Activated naive CD8-positive, alpha-beta T cell treated with anti-CD3 and anti-CD28 coated beads, Interleukin-2, amount 50 U/mL, for 24 hours (primary cell): ENCODE measurements at regions not wholly inside any gene's neighbourhood (a gene's known extent, or its start where the extent isn't known, plus 50 kb on each side); places are given as distances from the start of the nearest gene placed in this dataset.

ENCODE experiments used
- ATAC-seq: fragments of 150-1000 bp; cut with Tn5 transposase; one replicate; pipeline ENCODE4 v1.10.0; 2021
- DNase-seq: peaks from one replicate; pipeline ENCODE4 v3.0.0; 2021
- H3K27ac Mint-ChIP-seq: one replicate; pipeline ENCODE4 v1.8.0; 2021; ENCODE audit warnings: mild to moderate bottlenecking, mixed read lengths
- H3K27me3 Mint-ChIP-seq: one replicate; pipeline ENCODE4 v1.8.0; 2021; ENCODE audit warnings: mixed read lengths
- H3K36me3 Mint-ChIP-seq: one replicate; pipeline ENCODE4 v1.8.0; 2021; ENCODE audit warnings: low read depth, mixed read lengths
- H3K4me1 Mint-ChIP-seq: one replicate; pipeline ENCODE4 v1.8.0; 2021; ENCODE audit warnings: mixed read lengths
- H3K4me3 Mint-ChIP-seq: one replicate; pipeline ENCODE4 v1.8.0; 2021; ENCODE audit warnings: mild to moderate bottlenecking, moderate library complexity, mixed read lengths
- H3K9me3 Mint-ChIP-seq: one replicate; pipeline ENCODE4 v1.8.0; 2021; ENCODE audit warnings: mixed read lengths

GRCh38 chr3:61443886-61444285 lies 117.5 kb upstream of the PTPRG start:
- Mint-ChIP-seq H3K36me3 (no peaks in the 10 kb centered on the region), H3K4me3 (no peak overlapping the region), H3K9me3 (no peaks in the 10 kb centered on the region), H3K27me3 (peaks cover 2% of the 10 kb centered on the region), H3K4me1 (no peaks in the 10 kb centered on the region), H3K27ac (no peak overlapping the region)
- DNase-seq (no peak), ATAC-seq (no peak)

- DNase-seq (no peak), ATAC-seq (no peak)
- Mint-ChIP-seq H3K36me3 (no peaks in the 10 kb centered on the region), H3K27me3 (peaks cover 2% of the 10 kb centered on the region), H3K9me3 (no peaks in the 10 kb centered on the region), H3K27ac (no peak overlapping the region), H3K4me1 (no peaks in the 10 kb centered on the region), H3K4me3 (no peak overlapping the region)
Observed at GRCh38 chr3:61444782-61445181, 116.6 kb upstream of the PTPRG start.

GRCh38 chr3:61445924-61446323 lies 115.4 kb upstream of the PTPRG start:
- no peaks in the 10 kb centered on the region for H3K36me3 Mint-ChIP-seq
- no peaks in the 10 kb centered on the region for H3K9me3 Mint-ChIP-seq
- H3K4me1 Mint-ChIP-seq: no peaks in the 10 kb centered on the region
- DNase-seq (no peak), ATAC-seq (no peak)
- no peak overlapping the region for H3K27ac Mint-ChIP-seq
- no peak overlapping the region for H3K4me3 Mint-ChIP-seq
- peaks cover 2% of the 10 kb centered on the region for H3K27me3 Mint-ChIP-seq

- Mint-ChIP-seq H3K4me3 (no peak overlapping the region), H3K27me3 (peaks cover under 1% of the 10 kb centered on the region), H3K4me1 (no peaks in the 10 kb centered on the region), H3K9me3 (no peaks in the 10 kb centered on the region), H3K36me3 (no peaks in the 10 kb centered on the region), H3K27ac (no peak overlapping the region)
- no peak for DNase-seq
- no peak for ATAC-seq
Observed at GRCh38 chr3:61446341-61446740, 115.0 kb upstream of the PTPRG start.

GRCh38 chr3:61448378-61448777 lies 113.0 kb upstream of the PTPRG start:
- Mint-ChIP-seq H3K4me3 (no peak overlapping the region), H3K27ac (no peak overlapping the region), H3K27me3 (no peaks in the 10 kb centered on the region), H3K9me3 (no peaks in the 10 kb centered on the region), H3K4me1 (no peaks in the 10 kb centered on the region), H3K36me3 (no peaks in the 10 kb centered on the region)
- DNase-seq: no peak
- ATAC-seq: no peak

- no peaks in the 10 kb centered on the region for H3K9me3 Mint-ChIP-seq
- no peaks in the 10 kb centered on the region for H3K4me1 Mint-ChIP-seq
- H3K36me3 Mint-ChIP-seq: no peaks in the 10 kb centered on the region
- DNase-seq (no peak), ATAC-seq (no peak)
- no peak overlapping the region for H3K27ac Mint-ChIP-seq
- H3K4me3 Mint-ChIP-seq: no peak overlapping the region
- peaks cover 2% of the 10 kb centered on the region for H3K27me3 Mint-ChIP-seq
Observed at GRCh38 chr3:61449327-61450040, 111.9 kb upstream of the PTPRG start.

- Mint-ChIP-seq H3K27me3 (peaks cover 2% of the 10 kb centered on the region), H3K9me3 (no peaks in the 10 kb centered on the region), H3K4me1 (no peaks in the 10 kb centered on the region), H3K27ac (no peak overlapping the region), H3K36me3 (no peaks in the 10 kb centered on the region), H3K4me3 (no peak overlapping the region)
- ATAC-seq: no peak
- DNase-seq: no peak
Observed at GRCh38 chr3:61450866-61451265, 110.5 kb upstream of the PTPRG start.

- H3K9me3 Mint-ChIP-seq: no peaks in the 10 kb centered on the region
- no peak for DNase-seq
Observed at GRCh38 chr3:61451841-61452240, 109.5 kb upstream of the PTPRG start.

GRCh38 chr3:61452535-61453090 lies 108.8 kb upstream of the PTPRG start:
- ATAC-seq (no peak), DNase-seq (no peak)
- Mint-ChIP-seq H3K4me1 (no peaks in the 10 kb centered on the region), H3K36me3 (no peaks in the 10 kb centered on the region), H3K9me3 (no peaks in the 10 kb centered on the region), H3K4me3 (no peak overlapping the region), H3K27me3 (peaks cover 2% of the 10 kb centered on the region), H3K27ac (no peak overlapping the region)

More at GRCh38 chr3:61451841-61452240, 109.5 kb upstream of the PTPRG start:
- H3K27ac Mint-ChIP-seq: no peak overlapping the region
- no peaks in the 10 kb centered on the region for H3K4me1 Mint-ChIP-seq
- peaks cover 2% of the 10 kb centered on the region for H3K27me3 Mint-ChIP-seq
- H3K36me3 Mint-ChIP-seq: no peaks in the 10 kb centered on the region
- no peak overlapping the region for H3K4me3 Mint-ChIP-seq
- ATAC-seq: no peak

GRCh38 chr3:61454006-61454585 lies 107.3 kb upstream of the PTPRG start:
- Mint-ChIP-seq H3K4me3 (no peak overlapping the region), H3K36me3 (no peaks in the 10 kb centered on the region), H3K4me1 (no peaks in the 10 kb centered on the region), H3K27me3 (peaks cover 2% of the 10 kb centered on the region), H3K27ac (no peak overlapping the region), H3K9me3 (no peaks in the 10 kb centered on the region)
- ATAC-seq (no peak), DNase-seq (no peak)

GRCh38 chr3:61454801-61455200 lies 106.6 kb upstream of the PTPRG start:
- Mint-ChIP-seq H3K36me3 (no peaks in the 10 kb centered on the region), H3K27me3 (peaks cover 2% of the 10 kb centered on the region), H3K4me3 (no peak overlapping the region), H3K27ac (no peak overlapping the region), H3K9me3 (no peaks in the 10 kb centered on the region), H3K4me1 (no peaks in the 10 kb centered on the region)
- DNase-seq: no peak
- no peak for ATAC-seq

GRCh38 chr3:61460636-61461035 lies 100.7 kb upstream of the PTPRG start:
- no peak for DNase-seq
- H3K4me3 Mint-ChIP-seq: no peak overlapping the region
- no peak for ATAC-seq
- no peaks in the 10 kb centered on the region for H3K36me3 Mint-ChIP-seq
- no peaks in the 10 kb centered on the region for H3K4me1 Mint-ChIP-seq
- H3K27me3 Mint-ChIP-seq: no peaks in the 10 kb centered on the region
- H3K9me3 Mint-ChIP-seq: no peaks in the 10 kb centered on the region
- H3K27ac Mint-ChIP-seq: no peak overlapping the region

GRCh38 chr3:61463191-61463590 lies 98.2 kb upstream of the PTPRG start:
- Mint-ChIP-seq H3K9me3 (no peaks in the 10 kb centered on the region), H3K36me3 (no peaks in the 10 kb centered on the region), H3K4me1 (no peaks in the 10 kb centered on the region), H3K27ac (no peak overlapping the region), H3K4me3 (no peak overlapping the region), H3K27me3 (no peaks in the 10 kb centered on the region)
- ATAC-seq (no peak), DNase-seq (no peak)

- H3K9me3 Mint-ChIP-seq: no peaks in the 10 kb centered on the region
- H3K4me3 Mint-ChIP-seq: no peak overlapping the region
- no peak overlapping the region for H3K27ac Mint-ChIP-seq
- no peaks in the 10 kb centered on the region for H3K4me1 Mint-ChIP-seq
- DNase-seq: no peak
- no peak for ATAC-seq
- H3K36me3 Mint-ChIP-seq: no peaks in the 10 kb centered on the region
- H3K27me3 Mint-ChIP-seq: peaks cover 2% of the 10 kb centered on the region
Observed at GRCh38 chr3:61464518-61465140, 96.7 kb upstream of the PTPRG start.

GRCh38 chr3:61466357-61466756 lies 95.0 kb upstream of the PTPRG start:
- no peak overlapping the region for H3K27ac Mint-ChIP-seq
- peaks cover 4% of the 10 kb centered on the region for H3K27me3 Mint-ChIP-seq
- no peaks in the 10 kb centered on the region for H3K9me3 Mint-ChIP-seq

More at GRCh38 chr3:61466357-61466756, 95.0 kb upstream of the PTPRG start:
- DNase-seq: no peak
- no peaks in the 10 kb centered on the region for H3K36me3 Mint-ChIP-seq
- no peaks in the 10 kb centered on the region for H3K4me1 Mint-ChIP-seq
- no peak overlapping the region for H3K4me3 Mint-ChIP-seq
- no peak for ATAC-seq
